Activated T-cell treated with anti-CD3 and anti-CD28 coated beads for 24 hours (primary cell): ENCODE measurements at regions not wholly inside any gene's neighbourhood (a gene's known extent, or its start where the extent isn't known, plus 50 kb on each side); places are given as distances from the start of the nearest gene placed in this dataset.

ENCODE experiments used
- DNase-seq: peaks from one replicate; pipeline ENCODE4 v3.0.0-alpha.2; 2020; ENCODE audit warnings: low read depth

DNA sequence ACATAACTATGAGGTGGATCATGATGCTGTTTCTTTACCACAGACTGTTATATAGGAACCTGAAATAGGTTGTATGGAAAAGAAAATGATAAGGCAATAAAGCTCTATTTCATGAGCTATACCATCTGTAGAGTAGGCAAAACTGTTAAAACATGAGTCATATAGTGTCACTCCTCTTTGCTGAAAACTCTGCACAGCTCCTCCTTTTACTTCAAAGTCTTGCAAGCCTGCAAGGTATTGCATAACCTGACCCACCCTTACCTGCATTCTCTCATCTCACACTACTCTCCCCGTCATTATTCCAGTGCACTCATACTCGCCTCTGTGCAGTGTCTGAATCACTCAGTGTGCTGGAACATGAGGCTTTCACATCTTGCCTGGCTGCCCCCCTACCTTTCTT is 790.1 kb downstream of the EFNA5 start:
- no peak for DNase-seq

DNA sequence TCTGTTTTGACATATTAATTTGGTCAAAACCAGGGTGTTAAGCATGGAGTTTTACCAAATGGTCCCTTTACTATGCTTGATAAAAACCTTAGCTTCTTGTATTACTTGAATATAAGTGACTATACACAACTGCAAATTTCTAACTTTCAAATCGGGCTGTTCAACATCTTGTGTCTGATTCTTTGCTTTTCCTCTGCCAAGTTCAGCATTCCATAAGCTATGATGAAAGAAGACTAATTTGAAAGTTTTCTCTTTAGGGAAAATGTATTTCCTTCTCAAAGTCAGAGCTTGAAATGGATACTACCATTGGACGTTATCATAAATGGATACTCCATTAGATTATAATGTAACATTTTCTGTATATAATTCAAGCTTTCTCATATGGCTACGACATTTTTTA is 792.9 kb downstream of the EFNA5 start:
- DNase-seq = no peak

GRCh38 chr5:106876665-106877194 is 794.0 kb downstream of the EFNA5 start:
- DNase-seq = no peak

GRCh38 chr5:106876298-106876622 is 794.5 kb downstream of the EFNA5 start:
- no peak for DNase-seq

DNA sequence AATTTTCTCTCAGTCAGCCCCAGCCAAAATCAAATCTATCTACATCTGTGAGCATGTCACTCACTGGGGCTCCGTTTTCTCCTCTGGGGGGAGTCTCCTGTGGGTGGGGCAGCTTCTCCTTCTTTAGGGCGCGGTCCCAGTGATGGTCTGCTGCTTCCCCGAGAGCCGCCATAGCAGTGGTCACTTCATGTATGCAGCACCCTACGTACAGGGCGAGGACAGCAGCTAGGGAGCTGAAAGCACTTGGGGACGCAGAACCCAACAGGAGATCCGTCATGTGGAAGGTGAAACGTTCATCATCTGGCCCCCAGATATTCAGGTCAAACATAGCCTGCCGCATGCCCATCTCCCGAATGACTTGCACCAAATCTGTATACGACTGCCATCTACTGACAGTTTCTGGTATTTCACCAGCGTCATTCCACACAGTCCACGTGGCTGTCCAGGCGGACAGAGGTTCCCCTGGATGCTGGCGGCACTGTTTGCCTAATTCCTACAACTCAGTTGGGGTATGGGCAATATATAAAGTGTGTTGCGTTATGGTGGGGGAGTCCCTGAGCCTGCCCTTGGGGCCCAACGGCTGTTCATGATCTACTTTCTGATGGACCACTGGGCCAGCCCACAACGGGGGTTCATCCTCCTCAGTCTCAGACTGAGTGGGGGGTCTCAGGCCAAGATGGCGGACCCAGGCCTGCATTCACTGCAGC is 795.0 kb downstream of the EFNA5 start:
- no peak for DNase-seq

GRCh38 chr5:106874974-106875373 is 795.8 kb downstream of the EFNA5 start:
- no peak for DNase-seq

GRCh38 chr5:106874531-106874930 is 796.2 kb downstream of the EFNA5 start:
- DNase-seq = no peak

- DNase-seq = no peak
These were observed 797.2 kb downstream of the EFNA5 start for GRCh38 chr5:106873568-106873967.

- DNase-seq = no peak
These were observed 805.5 kb downstream of the EFNA5 start for GRCh38 chr5:106865279-106865678.

- no peak for DNase-seq
These were observed 808.1 kb downstream of the EFNA5 start for GRCh38 chr5:106862450-106863193.

- no peak for DNase-seq
These were observed 810.2 kb downstream of the EFNA5 start for GRCh38 chr5:106860398-106861044.

- DNase-seq = no peak
These were observed 812.1 kb downstream of the EFNA5 start for GRCh38 chr5:106858616-106859015.

DNA sequence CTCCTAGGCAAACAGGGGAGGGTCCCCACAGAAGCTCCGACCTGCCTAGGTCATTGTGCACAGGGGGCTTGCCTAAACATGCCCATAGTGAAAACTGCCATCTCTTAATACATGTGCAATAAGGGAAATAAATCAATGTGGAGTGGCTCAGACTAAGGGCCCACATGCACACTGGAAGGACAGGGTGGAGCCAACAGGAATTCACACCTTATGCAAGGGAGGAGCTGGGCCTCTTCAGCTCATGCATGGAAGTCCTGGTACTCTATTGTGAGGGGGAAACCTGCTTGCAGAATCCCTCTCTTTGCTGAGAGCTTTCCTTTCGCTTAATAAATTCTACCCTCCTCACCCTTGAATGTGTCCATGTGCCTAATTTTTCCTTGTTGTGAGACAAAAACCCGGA is 815.8 kb downstream of the EFNA5 start:
- no peak for DNase-seq

GRCh38 chr5:106854105-106854687 is 816.5 kb downstream of the EFNA5 start:
- DNase-seq = no peak

DNA sequence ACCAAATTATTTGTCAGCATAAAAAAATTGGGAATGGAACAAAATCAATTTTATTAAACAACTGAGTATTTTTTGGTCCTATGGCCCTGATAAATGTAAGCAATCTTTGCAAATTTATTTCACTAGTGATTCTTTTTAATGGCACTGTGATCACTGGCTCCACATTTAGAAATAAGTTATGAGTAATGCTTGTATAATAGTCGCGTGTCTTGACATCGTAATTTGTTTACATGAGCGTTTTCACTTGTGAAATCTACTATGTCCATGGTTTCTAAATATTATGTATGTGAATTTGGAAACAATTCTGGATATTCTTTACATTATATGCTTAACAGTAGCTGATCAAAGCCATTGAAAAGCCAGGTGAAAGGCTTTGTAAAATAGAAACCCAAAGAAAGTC is 817.5 kb downstream of the EFNA5 start:
- DNase-seq = no peak

DNA sequence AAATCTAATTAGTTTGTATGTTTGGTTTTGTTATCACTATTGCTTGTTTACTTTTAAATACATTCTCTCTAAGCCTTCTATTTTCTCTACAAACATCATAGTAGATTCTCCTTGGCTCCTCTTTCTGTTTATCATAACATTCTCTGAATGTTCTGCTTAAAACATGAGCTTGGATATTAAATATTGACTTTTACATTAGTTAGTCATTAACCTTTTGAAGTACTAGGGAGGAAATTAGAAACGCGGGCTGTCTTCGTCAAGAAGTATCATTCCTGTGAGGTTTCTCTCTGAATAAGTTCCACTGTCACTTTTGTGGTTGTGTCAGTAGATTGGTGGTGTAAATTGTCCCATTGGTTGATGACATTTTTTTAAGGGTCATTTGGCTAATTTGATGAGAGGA is 821.5 kb downstream of the EFNA5 start:
- DNase-seq = no peak

- DNase-seq = no peak
These were observed 826.8 kb downstream of the EFNA5 start for GRCh38 chr5:106843812-106844416.

- DNase-seq = no peak
These were observed 837.2 kb downstream of the EFNA5 start for GRCh38 chr5:106833517-106833916.

DNA sequence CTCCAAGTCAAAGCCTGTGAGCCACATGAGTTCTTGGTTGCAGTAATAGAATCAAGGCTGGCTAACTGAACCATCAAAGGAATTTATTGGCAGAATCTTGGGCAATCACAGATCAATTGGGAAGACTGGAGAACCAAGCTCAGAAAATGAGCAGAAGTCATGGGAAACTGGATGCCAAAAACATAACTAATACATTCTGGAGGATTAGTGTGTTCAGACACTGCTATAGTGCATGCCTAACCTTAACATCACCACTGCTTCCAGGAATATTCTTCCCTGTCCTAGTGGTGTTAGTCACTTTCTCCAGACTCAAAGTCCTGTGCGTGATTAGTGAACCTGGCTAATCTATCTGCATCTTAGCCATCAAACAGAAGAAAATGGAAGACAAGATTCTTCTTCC is 843.7 kb downstream of the EFNA5 start:
- no peak for DNase-seq

GRCh38 chr5:106825374-106825773 is 845.4 kb downstream of the EFNA5 start:
- DNase-seq = no peak

- DNase-seq = no peak
These were observed 847.9 kb downstream of the EFNA5 start for GRCh38 chr5:106822851-106823250.

GRCh38 chr5:106818552-106818951 is 852.2 kb downstream of the EFNA5 start:
- no peak for DNase-seq
